GM21381 (cell line): ENCODE measurements at regions not wholly inside any gene's neighbourhood (a gene's known extent, or its start where the extent isn't known, plus 50 kb on each side); places are given as distances from the start of the nearest gene placed in this dataset.

ENCODE experiments used
- ATAC-seq: cut with Tn5 transposase; IDR thresholded peaks from one replicate; pipeline ENCODE4 v1.9.1; 2021; ENCODE audit warnings: mild to moderate bottlenecking, moderate library complexity; ENCODE audit not compliant: unreplicated experiment

DNA sequence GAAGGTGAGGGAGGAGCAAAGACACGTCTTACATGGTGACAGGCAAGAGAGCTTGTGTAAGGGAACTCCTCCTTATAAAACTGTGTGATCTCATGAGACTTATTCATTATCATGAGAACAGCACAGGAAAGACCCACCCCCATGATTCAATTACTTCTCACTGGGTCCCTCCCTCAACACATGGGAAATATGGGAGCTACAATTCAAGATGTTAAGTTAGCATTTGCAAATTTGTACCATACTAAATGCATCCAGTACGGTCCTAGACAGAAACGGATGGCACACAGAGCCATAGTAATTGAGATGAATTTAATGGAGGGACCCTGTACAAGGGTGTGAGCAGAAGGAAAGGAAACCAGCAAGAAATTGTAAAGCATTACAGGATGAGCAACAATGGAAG, 765.8 kb upstream of the API5 start:
- ATAC-seq, result no peak

GRCh38 chr11:42552786-42553185, 759.0 kb upstream of the API5 start:
- ATAC-seq, result no peak

DNA sequence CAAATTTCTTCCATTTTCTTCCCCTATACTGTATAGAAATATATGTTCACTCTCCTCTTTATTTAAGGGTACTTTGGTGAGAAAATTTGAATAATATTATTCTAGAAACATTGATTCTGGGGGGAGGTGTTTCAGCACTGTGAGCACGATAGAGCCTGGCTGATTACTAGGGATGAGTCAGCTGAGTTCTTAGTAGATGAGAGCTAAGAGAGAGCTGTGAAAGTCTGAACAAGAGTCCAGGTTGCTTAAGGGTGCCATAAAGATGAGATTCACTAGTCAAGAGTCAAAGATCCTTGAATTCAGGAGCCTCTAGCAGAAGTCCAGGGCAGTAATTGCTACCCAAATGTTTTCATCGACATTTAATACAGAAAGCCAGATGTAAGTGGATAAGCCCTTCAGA, 756.6 kb upstream of the API5 start:
- ATAC-seq, result no peak

GRCh38 chr11:42571131-42571877, 740.5 kb upstream of the API5 start:
- ATAC-seq, result no peak

DNA sequence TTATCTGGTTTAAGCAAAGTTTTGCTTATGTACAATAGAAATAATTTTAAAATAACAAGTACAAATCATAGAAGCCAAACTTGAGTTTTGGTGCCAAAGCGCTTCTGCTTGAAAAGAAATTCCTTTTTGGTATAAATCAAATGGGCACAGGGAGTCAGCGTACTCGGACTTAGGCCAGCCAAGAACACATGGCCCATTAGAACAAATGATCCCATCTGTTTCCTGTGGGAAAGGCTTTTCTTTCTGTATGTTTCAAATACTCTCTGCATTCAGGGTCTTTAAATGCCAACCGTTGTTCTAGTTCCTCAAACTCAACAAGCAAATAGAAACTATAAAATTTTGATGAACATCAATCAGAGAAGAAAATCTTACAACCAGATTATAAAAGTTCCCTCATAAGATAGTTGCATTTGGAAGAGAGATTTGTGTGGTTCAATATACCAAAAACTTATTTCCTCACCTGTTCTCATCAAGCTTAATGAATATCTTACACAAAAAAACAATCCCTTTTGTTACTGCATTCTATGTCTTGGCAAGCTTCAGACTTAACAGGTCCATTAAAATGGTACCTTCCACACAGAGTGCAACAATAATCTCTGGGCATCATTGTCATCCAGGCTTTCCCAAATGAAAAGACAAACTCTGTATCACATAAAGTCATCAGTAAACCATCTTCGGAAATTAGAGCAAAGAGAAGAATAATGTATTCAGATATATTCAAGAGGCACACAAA, 739.8 kb upstream of the API5 start:
- no peak for ATAC-seq

DNA sequence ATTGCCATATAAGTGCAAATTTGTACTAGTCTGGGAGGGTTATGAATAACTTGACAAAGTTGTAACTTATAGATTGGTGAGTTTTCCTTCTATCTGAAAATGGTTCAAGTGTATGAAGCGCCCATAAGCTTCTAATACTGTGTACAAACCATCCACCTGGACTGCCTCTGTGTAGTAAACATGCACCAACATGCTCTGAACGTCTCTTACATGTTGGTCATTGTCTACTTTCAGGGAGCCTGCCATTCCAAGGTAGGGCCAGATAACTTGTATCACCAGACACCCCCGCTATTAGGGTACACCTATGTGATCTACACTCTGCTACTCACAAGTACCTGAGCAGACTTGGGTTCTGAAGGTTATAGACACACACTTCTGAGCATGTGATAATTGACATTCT, 735.5 kb upstream of the API5 start:
- no peak for ATAC-seq

DNA sequence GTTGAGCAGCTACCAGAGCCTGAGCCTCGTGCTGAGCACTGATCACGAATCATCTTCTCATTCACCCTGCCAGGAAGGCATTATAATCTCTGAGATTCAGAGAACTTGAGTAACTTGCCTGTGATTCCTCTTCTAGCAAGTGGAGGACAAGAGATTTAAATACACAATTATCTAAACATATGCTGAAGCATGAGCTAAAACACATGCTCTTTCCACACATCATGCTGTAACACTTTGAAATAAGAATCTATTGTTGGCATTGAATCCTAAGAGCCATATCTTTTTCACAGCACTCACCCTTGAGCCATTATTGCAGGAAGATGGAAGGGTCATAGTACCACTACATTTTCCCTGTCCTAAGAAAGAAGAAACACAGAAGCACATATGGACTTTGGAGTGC, 722.5 kb upstream of the API5 start:
- no peak for ATAC-seq

DNA sequence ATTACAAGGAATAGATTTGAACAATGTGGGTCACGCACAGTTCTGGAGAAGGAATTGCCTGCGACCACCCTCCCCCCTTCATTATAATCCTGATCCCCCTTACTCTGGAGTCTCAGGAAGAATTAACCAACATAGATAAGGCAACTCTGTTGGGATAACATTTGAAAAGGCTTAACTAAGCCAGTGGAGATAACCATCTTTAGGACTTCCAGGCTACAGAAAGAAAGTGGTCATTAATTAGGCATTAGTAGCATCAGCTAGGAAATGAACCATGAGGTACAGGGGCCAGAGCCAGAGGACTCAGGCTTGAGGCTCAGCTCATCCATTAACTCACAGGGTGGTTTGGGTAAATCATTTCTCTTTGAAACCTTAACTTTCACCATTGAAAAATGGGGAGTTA, 720.0 kb upstream of the API5 start:
- no peak for ATAC-seq

DNA sequence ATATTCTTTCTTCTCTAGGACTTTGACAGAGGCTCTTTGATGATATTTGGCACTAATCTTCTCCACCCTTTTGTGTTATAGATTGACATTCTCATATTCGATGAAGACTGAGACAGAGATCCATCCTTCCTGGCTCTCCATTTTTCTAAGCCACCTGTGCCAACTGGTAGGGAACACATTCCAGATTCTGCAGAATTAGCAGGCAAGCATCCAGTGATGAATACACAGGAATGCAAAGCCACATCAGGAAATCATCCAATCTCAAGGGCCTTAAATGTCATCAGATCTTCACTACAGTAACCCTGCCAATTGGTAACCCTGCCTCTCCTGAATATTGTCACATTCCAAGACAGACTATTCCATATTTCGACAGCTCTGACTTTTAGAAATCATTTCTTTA, 718.4 kb upstream of the API5 start:
- ATAC-seq, result no peak

- no peak for ATAC-seq
Observed at GRCh38 chr11:42595876-42596275, 715.9 kb upstream of the API5 start.

DNA sequence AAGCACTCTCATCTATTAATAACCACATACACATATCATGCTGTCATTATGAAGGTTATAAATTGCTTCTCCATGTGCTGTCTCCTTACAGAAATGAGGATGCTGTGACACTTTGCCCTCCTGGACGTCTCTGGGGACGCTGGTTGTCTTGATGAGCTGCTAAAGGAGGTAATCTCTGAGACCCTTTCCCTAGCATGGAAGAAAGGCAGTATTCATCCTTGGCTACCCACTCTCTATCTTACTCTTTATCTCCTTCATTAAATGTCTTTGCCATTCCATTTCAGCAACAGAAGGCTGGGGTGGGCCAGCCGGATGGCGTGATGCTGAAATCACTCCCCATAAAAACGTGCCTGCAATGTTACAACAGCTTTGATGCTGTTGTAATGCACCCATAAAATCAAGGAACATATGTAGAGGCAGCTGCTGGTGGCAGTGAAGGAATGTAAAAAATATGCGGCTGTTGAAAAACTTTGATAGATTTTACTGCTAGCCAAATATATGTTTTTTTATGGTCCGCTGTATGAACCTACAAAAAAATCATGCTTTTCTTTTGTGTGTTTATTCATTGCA, 715.1 kb upstream of the API5 start:
- no peak for ATAC-seq

DNA sequence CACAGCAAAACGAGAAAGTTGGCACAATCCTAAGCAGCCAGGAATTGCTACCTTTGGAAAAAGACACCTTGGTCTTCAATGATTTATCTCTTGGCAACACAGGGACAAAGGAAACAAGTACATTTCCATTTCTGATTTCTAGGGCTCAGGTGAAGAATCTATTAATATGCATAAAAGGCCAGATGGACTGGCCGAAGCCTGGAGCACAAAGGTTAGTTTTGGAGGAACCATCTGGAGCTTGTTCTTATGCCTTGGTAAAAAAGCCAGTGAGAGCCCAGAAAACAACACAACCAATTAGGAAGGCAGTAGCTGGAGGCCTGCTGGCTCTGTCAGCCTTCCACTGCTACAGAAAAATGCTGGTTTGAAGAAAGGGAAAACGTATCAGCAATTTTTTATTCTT, 713.5 kb upstream of the API5 start:
- ATAC-seq, result no peak

- no peak for ATAC-seq
Observed at GRCh38 chr11:42620796-42621195, 691.0 kb upstream of the API5 start.

DNA sequence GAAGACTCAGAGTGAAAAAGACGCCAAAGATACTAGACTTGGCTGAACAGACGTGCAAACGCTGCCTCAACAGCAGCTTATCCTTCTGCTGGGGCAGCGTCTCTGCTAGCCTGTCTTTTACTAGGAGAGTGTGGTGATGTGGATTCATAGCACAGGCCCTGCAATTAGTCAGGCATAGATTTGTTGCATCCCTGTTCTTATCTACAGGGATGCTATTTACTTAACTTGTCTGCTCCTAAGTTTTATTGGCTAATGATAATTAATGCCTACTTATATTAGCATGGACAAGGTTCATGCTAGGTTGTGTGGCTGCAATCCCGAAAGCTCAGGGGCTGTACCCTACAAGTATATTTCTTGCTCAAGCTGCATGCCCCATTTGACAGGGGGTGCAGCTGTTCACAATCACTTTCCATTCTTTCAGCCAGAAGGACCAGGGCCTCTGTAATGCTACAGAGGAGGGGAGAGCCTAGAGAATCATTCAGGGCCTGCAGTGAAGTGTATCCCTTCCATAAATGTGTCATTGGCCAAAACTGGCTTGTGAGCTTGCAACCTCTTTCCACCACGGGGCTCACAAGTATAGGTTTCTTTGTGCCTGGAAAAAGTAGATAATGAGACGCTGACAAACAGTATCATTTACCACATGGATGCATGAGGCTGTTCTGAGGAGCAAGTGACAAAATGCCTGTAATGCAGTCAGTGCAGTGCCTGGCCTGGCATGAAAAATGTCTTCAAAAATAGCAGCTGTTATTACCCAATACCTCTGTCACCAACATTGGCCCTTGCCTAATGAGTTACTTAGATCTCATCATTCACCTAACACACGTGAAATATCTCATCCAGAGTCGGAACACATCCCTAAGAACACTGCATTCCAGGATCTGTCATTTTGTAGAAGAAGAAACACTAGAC, 685.8 kb upstream of the API5 start:
- no peak for ATAC-seq

GRCh38 chr11:42631220-42631843, 680.5 kb upstream of the API5 start:
- no peak for ATAC-seq

GRCh38 chr11:42646959-42647358, 664.8 kb upstream of the API5 start:
- ATAC-seq, result no peak

DNA sequence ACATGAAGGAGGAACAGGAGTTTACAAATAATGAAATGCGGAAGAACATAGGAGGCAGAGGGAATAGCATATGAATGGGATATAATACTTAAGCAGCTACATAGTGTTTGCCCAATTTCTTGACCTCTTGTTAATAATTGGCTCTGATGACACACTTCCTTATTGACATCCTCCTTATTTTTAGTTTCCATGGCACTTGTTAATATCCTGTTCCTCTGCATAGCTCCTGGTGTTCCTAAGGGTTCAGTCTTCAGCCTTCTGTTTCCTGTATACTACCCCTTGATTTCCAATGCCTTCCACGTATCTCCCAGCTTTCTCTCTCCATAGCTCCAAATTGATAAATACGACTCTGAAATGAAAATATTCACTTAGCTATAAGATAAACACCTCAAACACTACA, 663.8 kb upstream of the API5 start:
- no peak for ATAC-seq

- no peak for ATAC-seq
Observed at GRCh38 chr11:42651621-42652020, 660.2 kb upstream of the API5 start.

DNA sequence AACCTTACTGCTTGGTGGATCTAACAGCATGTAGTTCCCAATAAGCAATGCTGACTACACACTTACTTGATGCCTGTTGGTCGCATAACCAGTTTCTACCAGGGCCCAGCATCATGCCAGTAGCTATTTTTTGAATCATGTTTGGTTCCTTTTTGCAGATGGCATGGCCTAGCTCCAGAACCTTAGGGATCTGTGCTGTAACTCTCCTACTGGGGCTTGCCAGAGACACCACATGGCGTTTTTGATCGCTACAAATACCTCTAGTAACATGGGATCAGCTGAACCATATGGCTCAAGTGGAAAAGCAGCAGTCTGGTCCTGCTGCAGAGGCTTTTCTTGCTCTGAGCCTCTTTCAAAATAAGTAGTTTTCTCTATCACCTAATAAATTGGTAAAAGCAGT, 654.6 kb upstream of the API5 start:
- no peak for ATAC-seq

DNA sequence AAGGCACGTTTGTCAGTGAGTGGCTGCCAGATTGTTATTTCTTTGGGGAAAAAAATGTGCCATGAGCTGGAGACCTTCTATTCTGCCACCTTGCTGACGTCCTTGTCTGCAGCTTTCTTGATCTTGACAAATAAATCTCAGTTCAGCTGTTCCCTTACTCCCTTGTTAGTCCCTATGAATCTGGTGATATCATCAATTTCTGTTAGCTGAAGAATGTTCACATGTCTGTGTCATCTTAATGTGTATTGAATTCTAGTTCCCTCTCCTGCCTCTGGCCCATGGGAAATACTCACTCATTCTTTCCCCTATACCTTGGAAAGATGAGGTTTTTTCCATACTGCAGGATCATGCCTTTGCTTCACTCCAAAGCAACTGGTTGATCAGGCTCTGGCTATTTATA, 649.9 kb upstream of the API5 start:
- no peak for ATAC-seq
